GM10248 (cell line): ENCODE measurements at regions not wholly inside any gene's neighbourhood (a gene's known extent, or its start where the extent isn't known, plus 50 kb on each side); places are given as distances from the start of the nearest gene placed in this dataset.

Experiments
- CTCF ChIA-PET: fragments of 300-600 bp; sonication (Branson Sonifier 250); formaldehyde crosslinking; extraction: SDS; loops from one replicate; lab custom pipeline; 2021; ENCODE audit warnings: antibody characterized with exemption; lab: Yijun Ruan, JAX
- POLR2A ChIA-PET: fragments of 350-650 bp; sonication (Branson Sonifier 250); formaldehyde crosslinking; extraction: SDS; loops from one replicate; lab custom pipeline; 2020; ENCODE audit warnings: antibody characterized with exemption; lab: Yijun Ruan, JAX
- DNase-seq: peaks from one replicate; pipeline ENCODE4 v3.0.0; 2012; ENCODE audit errors: extremely low spot score
- TF ChIP-seq, protein P1 (sequence below): IDR thresholded peaks from 2 replicates; pipeline ENCODE4 v1.5.1; 2012; ENCODE audit warnings: mild to moderate bottlenecking, low read depth; ENCODE audit errors: extremely low read depth, missing control alignments, control extremely low read depth

DNA sequence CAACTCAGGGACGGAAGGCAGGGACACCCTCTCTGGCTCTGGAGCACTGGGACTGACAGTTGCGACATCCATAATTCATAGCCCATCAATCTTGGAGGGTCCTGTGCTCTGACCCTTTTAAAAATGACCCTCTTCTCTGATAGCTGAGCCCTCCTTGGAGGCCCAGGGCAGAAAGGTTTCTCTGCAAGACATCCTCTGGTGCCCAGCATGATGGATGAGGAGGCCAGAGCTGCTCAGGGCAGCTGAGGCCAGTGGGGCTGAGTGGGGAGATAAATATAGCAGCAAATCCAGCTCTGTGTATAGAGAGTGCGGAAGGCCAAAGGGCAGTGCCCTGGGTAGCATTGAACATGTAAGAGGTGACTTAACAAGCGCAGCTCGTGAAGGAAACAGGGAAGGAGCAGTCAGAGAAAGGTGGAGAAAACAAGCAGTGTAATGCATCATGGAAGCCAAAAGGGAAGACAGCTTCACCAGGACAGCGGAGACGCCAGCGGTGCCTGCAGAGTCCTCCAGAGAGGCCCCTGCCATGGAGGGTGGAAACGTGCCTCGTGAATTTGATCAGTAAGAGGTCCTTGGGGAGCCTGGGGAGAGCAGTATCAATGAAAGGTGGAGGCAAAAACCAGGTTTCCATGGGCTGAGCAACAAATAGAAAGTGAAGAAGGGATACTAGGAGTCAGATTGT is 50.4 kb upstream of the FMOD start:
- POLR2A ChIA-PET, result no interaction called here
- no peak for DNase-seq
- CTCF ChIA-PET, result interaction anchor here (0.7 to 1.7 kb wide), 4 partner anchors 39 to 59 kb away, joined by 3 to 5 read pairs (median 4); no protein-coding TSS in a partner anchor
- TF ChIP-seq, protein P1, sequence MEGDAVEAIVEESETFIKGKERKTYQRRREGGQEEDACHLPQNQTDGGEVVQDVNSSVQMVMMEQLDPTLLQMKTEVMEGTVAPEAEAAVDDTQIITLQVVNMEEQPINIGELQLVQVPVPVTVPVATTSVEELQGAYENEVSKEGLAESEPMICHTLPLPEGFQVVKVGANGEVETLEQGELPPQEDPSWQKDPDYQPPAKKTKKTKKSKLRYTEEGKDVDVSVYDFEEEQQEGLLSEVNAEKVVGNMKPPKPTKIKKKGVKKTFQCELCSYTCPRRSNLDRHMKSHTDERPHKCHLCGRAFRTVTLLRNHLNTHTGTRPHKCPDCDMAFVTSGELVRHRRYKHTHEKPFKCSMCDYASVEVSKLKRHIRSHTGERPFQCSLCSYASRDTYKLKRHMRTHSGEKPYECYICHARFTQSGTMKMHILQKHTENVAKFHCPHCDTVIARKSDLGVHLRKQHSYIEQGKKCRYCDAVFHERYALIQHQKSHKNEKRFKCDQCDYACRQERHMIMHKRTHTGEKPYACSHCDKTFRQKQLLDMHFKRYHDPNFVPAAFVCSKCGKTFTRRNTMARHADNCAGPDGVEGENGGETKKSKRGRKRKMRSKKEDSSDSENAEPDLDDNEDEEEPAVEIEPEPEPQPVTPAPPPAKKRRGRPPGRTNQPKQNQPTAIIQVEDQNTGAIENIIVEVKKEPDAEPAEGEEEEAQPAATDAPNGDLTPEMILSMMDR, result no peak

DNA sequence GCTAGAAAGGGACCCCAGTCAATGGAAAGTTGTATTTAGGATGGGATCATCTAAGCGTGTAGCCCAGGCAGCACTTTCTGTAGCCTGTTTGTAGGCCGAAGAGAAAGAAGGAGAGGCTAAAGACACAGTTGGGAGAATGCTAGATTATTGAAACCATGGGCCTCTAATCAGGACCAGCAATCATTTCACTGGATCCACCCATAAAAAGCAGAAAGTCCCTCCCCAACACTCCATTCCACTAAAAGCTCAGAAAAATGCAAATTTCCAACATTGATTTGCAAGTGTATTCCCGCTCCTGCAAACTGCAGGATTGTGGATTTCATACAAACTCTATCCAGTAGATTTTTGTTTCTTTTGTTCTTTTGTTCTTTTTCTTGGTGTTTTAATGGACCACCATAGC is 51.2 kb upstream of the FMOD start:
- ChIA-PET POLR2A (no interaction called here), CTCF (interaction anchor here (1.4 to 1.7 kb wide), 2 partner anchors 38 to 60 kb away, joined by 4 to 5 read pairs; no protein-coding TSS in a partner anchor)
- DNase-seq, result no peak
- TF ChIP-seq, protein P1, result no peak

DNA sequence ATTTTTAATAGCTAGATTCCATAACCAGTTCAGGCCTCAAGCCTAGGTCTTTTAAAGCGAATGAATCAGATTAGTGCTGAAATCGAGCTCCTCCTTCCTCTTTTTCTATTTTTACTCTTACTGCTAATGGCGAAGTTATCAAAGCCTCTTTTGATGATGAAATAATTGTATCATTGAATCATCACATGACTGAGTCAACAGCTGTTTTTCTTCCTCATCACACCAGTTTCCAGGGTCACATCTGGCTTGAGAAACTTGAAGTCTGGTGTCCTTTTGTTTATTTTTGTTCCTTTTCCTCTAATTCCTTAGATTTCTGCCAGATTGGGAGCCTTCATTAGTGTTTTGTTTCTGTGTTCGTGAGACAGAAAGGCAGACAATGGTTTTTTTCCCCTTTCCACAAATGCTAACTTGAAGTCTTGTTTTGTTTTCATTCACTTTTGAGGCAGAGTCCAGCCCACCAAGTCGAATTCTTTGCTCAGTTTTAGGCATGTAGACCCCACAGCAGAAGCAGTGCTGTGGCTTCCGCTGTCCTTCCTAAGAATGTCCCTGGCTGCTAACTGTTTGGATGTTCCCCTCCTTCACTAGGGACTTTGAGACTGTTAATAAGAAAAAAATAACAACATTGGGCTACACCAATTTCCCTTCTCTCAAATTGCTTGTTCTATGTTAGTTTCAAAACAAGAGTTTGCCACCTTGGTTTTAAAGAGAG is 51.9 kb upstream of the FMOD start:
- DNase-seq, result no peak
- ChIA-PET CTCF (interaction anchor here (1.2 to 1.7 kb wide), 3 partner anchors 37 to 135 kb away, joined by 3 to 5 read pairs (median 4); no protein-coding TSS in a partner anchor), POLR2A (no interaction called here)
- TF ChIP-seq, protein P1, result no peak

DNA sequence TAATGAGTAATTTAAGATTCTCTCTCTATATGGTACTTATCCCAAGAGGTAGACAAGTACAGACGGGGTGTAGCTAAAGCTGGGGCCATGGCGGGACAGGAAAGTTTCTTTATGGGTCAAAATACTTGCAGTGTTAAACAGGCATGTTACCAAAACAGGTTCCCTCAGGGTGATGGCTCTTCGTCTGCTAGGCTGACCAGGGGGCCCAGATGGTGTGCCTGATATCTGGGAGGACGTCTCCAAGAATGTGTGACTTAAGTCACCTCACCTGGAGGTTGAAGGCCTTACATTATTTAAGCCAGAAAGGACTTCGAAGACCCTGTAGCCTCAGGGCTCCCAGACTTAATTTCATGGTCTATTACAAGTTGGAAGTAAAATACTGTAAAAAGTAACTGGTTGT is 52.7 kb upstream of the FMOD start:
- DNase-seq, result no peak
- TF ChIP-seq, protein P1, result no peak
- ChIA-PET CTCF (interaction anchor here (1.2 kb wide), 1 partner anchor 136 kb away, joined by 3 read pairs; no protein-coding TSS in a partner anchor), POLR2A (no interaction called here)

DNA sequence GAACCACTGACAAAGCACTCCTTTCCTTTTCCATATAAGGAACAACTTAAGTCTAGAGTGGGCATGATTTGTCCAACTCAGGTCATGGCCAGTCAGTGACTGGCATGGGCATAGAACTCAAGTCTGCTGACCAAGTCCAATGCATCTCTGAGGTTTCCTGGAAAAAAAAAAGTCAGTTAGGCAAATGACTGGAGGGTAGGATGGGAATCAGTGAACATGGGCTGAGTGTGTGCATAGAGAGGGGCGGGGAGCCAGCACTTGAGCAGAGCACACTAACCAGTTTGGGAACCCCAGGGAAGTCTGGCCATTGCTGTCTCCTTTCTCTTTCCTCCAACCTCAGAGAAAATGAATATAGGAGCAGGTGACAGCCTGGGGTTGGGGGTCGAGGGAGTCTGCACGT is 53.6 kb upstream of the FMOD start:
- no peak for DNase-seq
- POLR2A ChIA-PET, result no interaction called here
- CTCF ChIA-PET, result no interaction called here
- TF ChIP-seq, protein P1, result no peak

DNA sequence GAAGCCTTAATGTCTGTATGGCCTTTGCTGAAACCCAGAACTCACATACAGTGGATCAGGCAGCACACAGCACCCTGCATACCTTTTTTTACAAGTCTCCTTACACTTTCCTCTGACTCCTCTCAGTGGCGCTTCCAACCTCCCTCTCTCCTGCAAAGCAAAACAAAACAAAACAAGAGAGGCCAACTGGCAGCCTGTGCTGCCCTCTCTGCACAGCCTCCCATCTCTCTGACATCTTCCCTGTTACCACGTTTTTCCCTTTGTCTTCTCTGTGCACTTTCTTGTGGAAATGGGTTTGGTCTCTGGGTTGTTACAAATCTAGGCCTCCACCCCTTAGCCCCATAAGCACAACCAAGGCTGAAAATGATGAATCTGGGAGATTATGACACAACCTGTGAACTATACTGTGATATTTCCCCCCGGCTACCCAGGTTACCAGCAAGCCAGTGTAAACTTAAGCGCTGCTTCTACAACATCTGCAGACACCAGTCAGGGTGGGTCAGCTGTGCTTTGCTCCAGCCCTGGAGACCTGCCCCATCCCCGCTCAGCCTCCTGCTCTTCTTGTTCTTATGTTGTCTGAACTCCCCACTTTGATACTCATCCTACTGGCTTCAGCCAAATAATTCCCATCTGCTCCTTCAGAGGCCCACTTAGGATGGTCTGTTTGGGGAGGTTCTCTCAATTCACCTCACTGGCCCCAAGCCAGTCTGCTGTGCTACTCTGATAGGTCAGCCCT is 54.9 kb upstream of the FMOD start:
- ChIA-PET POLR2A (no interaction called here), CTCF (interaction anchor here (1.0 kb wide), 1 partner anchor 17 kb away, joined by 3 read pairs; no protein-coding TSS in a partner anchor)
- DNase-seq, result no peak
- TF ChIP-seq, protein P1, result no peak
